GM21515 (cell line): ENCODE measurements at regions not wholly inside any gene's neighbourhood (a gene's known extent, or its start where the extent isn't known, plus 50 kb on each side); places are given as distances from the start of the nearest gene placed in this dataset.

Source experiments
- ATAC-seq: cut with Tn5 transposase; IDR thresholded peaks from one replicate; pipeline ENCODE4 v1.9.1; 2021; ENCODE audit not compliant: unreplicated experiment

GRCh38 chr2:42963452-42964068 lies 171.2 kb upstream of the HAAO start:
- ATAC-seq: no peak

DNA sequence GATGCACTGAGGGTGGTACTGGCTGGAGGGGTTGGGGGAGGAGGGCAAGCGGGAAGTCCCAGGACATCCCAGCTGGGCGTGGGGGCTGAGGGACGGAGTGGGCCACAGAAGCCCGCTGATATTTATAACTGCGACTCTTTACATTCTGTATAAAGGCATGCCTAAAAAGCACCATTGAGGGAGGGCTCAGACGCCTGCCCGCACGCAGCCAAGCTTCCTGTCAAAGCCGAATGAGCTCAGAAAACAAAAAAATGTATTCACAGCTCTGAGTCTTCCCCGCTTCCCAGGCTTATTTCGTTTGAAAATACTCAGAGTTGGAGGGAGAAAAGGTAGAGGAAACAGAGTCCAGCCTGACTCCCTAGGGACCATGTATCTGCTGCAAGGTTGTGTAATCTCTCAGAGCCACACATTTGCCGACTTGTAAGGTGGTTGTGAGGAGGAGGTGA lies 170.1 kb upstream of the HAAO start:
- no peak for ATAC-seq

DNA sequence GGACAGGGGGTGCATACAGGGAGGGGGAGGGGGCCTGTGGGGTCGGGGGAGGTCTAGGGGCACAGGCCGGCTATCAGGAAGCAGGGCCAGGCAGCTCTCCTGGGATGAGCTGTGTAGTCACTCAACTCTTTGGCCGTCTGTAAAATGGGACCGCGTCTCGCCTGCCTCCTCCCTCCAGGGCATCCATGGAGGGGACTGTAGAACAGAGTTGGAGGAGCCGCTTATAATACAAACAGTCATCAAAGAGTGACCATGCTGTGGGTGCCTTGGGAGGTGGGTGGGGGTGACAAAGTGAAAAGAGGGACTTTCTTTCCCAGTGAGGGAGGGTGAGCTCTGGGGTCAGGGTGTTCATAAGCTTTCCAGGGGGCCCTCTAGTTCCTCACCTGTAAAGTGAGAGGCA lies 169.6 kb upstream of the HAAO start:
- no peak for ATAC-seq

- ATAC-seq: no peak
Observed at GRCh38 chr2:42961385-42961811, 169.0 kb upstream of the HAAO start.

GRCh38 chr2:42960842-42961180 lies 168.4 kb upstream of the HAAO start:
- ATAC-seq: no peak

DNA sequence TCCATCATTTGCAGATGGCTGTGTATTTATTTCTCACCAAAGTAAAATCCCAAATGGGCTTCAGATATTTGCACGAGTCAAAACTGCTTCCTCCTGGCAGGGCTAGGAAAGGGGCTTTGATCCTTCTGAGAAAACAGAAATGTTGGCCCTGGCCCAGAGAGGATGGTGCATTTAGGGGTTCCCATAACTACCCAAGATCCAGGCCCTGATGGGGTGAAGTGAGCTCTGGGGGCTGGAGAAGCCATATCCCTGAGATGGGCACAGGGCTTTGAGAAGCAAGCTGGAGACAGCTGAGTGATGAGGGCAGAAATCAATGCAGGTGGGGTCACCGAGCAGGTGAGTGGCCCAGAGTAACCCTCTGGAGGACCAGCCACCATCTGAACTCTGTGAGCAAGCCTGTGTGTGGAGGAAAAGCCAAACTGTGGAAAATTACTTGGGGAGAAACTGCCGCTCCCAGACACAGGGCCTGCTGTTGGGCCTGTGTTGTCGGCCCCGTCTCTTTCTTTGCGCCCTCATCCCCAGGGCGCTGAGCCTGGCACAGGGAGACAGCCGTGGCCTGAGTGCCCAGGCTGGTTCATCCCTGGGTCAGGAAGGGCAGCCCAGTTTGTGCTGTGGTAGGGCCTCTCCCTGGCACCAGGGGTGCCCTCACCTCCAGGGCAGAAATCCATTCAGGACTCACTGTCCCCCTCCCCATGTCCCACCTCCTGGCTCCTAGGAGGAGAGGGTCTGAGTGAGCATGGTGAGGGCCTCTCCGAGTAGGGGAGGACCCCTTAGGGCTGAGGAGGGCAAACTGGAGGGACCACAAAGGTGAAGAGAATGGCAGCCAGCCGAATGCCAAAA lies 167.8 kb upstream of the HAAO start:
- no peak for ATAC-seq

DNA sequence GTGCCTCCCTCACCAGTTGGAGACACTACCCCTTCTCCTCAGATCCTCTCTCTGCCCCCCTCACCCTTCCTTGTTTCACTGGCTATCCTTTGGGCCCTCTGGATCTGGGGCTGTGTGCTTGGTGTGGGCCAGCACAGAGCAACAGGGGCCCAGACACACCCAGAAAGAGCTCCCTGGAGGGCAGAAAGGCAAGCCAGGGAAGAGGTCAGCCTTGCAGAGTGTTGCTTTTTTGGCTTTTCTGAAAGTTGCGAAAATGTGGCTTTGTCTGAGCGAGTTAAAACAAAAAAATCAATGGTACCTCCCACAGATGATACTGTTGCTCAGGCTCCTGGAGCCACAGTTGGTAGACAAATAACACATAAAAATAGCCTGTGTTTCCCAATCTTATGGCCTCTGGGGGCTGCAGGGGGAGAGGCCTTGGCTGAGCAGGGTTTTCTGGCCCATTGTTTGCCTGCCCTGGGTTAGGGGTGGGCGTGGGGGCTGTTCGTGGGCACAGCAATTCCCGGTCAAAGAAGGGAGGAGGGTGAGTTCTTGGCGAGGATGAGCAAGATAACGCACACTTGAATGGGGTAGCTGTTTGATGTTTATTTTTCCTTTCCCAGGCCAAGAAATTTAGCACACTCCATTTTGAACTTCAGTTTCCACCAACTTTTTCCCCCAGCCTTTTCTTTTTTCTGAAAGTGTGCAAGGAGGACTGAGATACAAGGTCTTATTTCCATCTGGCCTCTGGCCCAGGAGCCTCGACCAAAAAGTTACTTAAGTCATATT lies 167.0 kb upstream of the HAAO start:
- no peak for ATAC-seq

GRCh38 chr2:42958741-42959233 lies 166.4 kb upstream of the HAAO start:
- no peak for ATAC-seq

- ATAC-seq: no peak
Observed at GRCh38 chr2:42957861-42958301, 165.5 kb upstream of the HAAO start.

DNA sequence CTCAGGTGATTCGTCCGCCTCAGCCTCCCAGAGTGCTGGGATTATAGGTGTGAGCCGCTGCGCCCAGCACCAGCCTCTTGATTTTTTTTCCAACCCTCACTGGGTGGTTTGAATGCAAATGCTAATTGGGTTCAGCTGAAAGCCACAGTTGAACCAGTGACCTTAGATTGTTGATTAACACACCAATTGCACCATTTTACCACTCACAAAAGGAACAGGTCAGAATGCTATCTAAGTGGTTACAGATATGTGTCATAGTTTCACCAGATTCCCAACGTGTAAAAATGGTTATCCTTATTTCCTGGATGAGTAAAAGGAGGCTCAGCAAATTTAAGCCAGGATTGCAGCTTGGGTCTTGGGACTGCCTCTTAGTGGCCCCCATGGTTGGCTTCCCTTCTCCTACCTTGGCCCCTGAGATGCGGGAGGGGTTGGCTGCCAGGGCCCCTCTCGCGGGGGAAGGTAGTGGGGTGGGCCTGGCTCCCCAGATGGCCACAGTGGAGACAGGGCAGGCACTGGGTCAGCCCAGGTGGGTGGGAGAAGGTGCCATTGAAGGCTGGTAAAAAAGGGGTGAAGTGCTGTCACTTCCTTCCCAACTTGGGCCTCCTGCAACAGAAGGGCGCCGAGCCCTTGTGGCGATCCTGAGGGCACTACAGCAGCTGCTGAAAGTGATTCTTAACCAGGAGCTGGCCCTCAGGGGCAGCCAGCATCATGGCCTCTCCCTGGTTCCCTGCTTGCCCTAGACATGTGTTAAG lies 164.9 kb upstream of the HAAO start:
- ATAC-seq: no peak

- no peak for ATAC-seq
Observed at GRCh38 chr2:42954227-42954962, 162.0 kb upstream of the HAAO start.

DNA sequence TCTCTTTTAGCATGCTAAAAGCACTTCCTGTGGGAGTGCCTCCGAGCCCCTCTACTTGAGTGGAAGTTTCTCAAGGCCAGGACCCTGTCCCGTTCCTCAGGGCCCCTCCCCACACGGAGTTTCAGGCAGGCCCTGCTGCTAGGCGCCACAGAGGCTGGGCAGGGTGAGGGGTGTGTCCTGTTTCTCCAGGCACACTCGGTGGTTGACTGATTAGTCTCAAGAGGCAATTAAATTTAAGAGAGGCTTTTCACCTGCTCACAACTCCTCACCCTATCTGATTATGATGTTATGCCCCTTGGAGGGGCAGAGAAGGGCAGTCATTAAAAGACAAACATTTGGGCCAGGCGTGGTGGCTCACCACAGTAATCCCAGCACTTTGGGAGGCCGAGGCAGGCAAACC lies 160.8 kb upstream of the HAAO start:
- ATAC-seq: no peak

DNA sequence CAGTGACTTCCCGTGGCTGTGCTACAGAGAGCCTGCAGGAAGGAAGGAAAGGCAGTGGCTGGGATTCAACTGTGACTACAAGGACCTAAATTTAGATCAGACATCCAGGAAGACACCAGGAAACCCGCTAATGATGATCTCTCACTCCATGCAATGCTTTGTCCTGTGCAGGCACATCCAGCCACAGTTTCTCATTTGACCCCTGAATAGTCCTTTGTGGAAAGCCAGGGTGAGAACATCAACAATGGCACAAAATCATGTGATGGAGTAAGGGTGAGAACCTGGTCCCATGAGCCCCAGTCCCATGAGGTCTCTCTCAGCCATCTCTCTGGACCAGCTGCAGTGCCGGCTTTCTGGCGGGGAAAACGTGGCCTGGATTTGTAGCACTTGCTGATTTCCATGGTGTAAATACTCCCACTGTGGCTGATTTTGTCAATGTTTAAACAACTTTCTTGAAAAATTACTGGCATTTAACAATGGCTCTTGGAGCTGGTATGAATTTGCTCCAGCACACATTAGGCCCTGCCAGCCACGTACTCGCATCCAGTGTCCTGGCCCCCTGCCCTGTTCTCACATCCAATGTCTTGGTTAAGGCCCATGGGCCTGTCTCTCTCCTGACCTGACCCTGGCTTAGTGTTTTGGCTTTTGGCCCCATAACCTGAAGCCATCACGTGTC lies 159.0 kb upstream of the HAAO start:
- ATAC-seq: no peak

GRCh38 chr2:42949125-42949524 lies 156.7 kb upstream of the HAAO start:
- ATAC-seq: no peak

GRCh38 chr2:42947809-42948600 lies 155.6 kb upstream of the HAAO start:
- no peak for ATAC-seq

GRCh38 chr2:42944779-42945415 lies 152.5 kb upstream of the HAAO start:
- no peak for ATAC-seq

DNA sequence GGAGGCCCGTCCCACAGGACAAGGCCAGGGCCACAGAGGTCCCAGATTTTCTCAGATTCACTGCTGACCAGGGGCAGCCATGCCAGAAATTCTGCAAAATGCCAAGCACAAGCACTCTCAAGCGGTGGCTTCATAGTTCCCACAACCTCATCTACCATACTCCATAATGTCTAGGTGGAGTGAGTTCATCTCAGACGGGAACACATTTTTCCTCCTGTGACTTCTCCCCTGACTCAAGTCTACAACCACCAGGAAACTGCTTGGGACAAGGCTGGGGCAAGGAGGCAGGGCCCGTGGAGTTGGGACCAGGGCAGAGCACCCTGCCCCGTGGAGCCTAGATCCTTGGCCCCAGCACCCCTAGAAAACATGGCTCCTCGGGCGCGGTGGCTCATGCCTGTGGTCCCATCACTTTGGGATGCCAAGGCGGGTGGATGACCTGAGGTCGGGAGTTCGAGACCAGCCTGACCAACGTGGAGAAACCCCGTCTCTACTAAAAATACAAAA lies 150.7 kb upstream of the HAAO start:
- no peak for ATAC-seq
